ENCODE measurements at regions not wholly inside any gene's neighbourhood (a gene's known extent, or its start where the extent isn't known, plus 50 kb on each side); places are given as distances from the start of the nearest gene placed in this dataset.
A peak's percentile ranks its signal among the peaks of the same experiment; 100 is the strongest.
"Not testable (repeated sequence)": the region's sequence is repeated elsewhere in the genome, so short reads cannot be mapped to it uniquely, and the experiment has no call there.

DNA sequence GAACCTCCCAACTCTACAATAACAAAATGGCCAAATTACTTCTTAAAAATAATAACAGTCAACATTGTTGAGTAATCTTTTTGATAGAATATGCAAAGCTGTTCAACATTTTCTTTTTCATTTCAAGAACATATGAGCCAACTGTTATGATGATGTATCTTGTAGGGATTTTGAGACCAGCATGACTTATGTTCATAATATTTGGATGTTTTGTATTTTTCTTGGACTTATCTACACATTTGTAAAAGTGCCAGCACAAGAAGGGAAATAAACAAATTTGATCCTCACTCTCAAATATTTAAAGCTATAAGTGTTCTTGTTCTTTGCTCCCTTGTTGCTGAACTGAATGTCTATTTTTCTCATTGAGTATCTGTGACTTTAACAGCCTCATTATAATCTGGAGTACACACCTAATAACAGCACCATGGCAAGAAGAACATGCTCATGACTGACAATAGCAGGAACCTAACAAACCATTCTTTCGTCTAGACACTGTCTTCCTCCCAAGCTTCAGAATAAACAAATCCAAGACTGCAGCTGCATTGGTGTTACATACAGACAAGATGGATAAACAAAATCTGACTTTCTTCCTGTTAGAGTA, 1049.7 kb downstream of the FAT4 start:
- no peak for FAIRE-seq

DNA sequence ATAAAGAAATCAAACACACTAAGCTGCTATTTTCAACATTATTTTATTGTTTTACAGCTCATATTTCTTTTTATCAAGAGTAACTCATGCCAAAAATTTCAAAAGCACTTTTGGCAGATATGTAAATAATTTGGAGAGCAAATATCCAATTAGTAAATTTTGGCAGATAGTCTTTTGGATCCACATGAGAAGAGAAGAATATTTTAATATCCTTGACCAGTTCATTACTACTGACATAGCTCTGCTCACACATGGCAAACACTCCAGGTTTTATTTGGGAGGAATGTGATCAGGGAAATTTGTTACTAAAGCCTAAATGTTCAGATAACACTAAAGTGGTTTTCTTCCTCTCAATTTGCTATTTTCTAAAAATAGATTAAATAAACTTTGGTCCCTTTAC, 1054.3 kb downstream of the FAT4 start:
- peak; percentile 55 for FAIRE-seq

DNA sequence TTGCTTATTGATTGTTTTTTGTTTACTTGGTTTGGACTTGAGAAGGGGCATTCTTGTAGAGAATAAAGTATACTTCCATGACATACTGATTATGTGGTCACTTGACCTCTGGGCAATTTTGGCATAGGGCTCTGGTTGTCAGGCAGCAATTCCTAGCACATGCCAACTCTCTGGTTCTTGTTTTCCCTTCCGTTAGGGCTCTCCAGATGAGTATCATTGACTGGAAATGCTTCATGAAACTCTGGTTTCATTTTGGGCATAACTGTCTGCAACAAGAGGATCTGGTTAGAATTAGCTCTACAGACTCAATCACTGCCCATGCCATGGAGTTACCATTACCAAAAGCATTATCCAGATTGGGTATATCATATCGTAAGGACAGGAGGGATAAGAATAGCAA, 1057.9 kb downstream of the FAT4 start:
- no peak for FAIRE-seq

DNA sequence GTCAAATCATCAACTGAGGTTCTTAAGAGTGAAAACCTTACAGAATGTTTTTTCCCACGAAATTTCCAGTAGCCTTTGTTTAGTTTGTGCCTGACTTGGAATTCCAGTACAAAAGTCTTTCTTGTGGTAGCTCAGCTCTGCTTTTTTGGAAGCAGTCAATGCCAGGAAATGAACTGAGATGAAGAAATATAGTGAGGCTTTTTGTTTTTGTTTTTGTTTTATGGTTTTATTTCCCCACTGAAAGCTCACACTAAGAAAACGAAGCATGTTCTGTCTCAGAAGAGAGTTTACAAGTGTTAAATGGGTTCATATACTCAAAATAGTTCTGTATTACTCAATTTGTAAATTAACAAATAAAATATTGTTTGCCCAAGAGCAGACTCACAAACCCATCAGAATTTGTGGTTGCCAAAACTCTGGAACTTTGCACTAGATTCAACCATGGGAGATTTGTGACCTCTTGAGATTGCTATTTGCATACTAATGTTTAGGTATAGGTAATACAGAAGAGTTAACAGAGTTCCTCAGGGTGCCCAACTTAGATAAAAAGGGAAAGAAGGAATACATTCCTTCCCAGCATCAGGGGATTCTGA, 1060.8 kb downstream of the FAT4 start:
- FAIRE-seq, result peak; percentile 73

DNA sequence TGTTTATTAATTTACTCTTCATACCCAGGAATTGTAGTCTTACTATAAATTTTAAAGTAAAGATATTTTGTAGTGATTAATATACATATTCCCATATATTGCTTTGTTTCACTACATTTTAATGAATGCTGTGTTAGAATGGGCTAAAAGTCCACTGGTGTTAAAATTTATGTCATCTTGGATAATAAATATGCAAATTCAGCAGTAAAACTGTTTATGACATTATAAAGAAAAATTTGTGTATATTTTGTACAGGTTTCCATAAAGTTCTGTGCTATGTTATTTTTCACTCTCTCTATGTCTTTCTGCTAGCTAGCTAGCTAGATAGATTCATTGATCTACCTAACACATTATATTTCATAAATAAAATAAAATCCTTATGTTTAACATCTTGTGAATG, 1071.2 kb downstream of the FAT4 start:
- no peak for FAIRE-seq

DNA sequence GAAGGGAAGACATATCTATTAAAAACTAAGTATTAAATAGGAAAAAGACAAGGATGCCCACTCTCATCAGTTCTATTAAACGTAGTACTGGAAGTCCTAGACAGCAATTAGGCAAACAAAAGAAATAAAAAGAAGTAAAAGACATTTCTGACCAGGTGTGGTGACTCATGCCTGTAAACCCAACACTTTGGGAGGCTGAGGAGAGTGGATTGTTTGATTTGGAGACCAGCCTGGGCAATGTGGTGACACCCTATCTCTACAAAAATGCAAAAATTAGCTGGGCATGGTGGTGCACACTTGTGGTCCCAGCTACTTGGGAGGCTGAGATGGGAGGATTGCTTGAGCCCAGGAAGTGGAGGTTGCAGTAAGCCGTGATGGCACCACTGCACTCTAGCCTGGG, 1071.8 kb downstream of the FAT4 start:
- FAIRE-seq, result no peak

DNA sequence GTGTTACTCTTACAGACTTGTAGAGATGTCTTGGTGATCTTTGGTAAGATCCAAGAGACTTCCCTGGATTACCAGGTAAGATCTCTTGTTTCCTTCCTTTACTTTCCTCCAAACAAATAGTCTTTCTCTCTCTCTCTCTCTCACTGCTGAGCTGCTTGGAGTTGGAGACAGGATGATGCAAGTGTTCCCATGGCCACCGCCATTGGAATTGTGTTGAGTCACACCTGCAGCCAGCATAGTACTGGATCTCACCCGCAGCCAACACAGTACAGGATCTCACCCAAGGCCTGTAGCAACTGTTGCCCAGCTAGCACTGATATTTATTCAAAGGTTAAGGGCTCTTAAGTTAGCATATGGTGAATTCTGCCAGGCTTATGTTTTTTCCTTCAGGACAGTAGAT, 1080.9 kb downstream of the FAT4 start:
- FAIRE-seq, result no peak

DNA sequence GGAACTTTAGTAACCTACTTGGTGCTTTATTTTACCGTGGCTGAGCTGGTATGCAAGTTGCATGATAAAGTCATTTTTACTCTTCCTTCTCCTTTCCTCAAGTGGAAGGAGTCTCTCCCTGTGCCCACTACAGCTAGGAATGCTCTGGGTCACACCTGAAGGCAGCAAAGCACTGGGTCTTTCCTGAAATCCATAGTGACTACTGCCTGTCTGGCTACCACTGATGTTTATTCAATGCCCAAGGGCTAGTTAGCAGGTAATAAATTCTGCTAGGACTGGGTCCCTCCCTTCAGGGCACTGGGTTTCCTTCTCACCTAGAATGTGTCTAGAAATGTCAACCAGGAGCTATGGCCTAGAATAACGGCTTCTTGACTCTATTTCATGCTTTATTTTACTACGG, 1081.4 kb downstream of the FAT4 start:
- no peak for FAIRE-seq

DNA sequence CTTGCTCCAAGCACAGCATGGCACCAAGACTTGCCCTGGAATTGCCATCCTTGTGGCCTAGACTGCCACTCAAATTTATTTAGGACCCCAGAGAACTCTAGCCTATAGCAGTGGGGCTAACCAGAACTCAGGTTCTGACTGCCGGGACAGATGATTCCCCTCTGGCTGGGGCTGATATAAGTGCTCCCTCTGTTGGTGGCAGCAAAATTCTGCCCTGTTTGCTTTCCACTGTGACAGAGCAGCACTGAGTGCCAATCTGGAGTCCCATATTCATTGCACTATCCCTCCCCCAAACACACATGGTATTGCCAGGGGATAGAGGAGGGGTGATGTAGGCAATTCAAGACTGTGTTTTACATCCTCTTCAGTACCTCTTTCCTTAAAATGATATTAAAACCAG, 1081.9 kb downstream of the FAT4 start:
- FAIRE-seq, result no peak

DNA sequence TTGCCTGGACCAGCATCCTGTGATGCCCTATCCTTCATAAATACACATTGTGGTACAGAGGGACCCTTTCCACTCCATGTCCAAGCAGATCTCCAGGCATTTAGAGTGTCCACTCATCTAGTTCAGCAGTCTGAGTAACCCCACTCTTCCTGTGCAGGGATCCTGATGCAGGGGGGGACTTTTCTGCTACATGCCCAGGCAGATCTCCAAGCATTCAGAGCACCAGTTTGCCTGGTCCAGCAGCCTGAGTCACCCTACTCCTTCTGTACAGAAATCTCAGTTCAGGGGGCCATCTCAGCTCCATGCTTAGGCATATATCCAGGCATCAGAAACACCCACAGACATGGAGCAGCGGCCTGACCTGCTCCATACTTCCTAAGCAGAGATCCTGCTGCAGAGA, 1089.8 kb downstream of the FAT4 start:
- FAIRE-seq, result no peak

DNA sequence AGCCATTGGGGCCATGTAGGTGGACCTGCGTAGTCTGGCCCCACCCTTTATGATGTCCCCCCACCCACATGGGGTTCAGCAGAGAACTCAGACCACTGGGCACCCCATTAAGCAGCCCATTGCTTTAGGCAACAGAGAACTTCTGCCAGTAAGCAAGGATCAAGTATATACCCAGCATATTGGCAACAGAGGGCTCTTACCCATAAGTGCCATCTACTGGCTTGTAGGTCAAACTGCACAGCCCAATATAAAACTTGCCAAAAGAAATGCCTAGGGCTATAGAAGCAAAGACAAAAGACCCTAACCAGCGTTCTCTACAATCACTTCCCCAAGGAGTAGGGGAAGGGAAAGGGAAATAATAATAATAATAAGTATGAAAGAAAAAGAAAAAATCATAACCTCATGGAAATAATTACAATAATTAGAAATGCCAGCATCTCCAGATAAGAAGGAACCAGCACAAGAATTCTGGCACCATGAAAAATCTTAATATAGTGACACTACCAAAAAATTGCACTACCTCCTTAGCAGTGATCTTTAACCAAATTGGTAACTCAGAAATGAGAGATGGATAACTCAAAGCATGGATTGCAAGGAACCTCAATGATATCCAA, 1090.7 kb downstream of the FAT4 start:
- FAIRE-seq, result no peak

DNA sequence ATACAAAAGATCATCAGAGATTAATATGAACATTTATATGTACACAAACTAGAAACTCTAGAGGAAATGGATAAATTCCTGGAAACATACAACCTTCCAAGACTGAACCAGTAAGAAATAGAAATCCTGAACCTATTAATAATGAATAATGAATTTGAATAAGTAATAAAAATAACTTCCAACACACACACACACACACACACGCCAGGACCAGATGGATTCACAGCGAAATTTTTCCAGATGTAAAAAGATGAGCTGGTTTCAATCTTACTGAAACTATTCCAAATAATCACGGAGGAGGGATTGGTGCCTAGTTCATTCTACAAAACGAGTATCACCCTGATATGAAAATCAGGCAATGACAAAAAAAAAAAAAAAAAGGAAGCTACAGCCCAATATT, 1095.0 kb downstream of the FAT4 start:
- FAIRE-seq, result no peak

DNA sequence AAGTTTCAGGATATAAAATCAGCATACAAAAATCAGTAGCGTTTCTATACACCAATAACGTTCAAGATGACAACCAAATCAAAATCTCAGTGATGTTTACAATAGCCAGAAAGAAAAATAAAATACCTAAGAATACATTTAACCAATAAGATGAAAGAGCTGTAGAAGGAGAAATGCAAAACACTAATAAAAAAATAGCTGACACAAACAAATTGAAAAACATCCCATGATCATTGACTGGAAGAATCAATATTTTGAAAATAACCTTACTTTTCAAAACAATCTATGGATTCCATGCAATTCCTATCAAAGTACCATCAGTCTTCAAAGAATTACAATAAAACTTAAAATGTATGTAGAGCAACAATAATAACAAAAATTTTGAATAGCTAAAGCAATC, 1096.3 kb downstream of the FAT4 start:
- no peak for FAIRE-seq

DNA sequence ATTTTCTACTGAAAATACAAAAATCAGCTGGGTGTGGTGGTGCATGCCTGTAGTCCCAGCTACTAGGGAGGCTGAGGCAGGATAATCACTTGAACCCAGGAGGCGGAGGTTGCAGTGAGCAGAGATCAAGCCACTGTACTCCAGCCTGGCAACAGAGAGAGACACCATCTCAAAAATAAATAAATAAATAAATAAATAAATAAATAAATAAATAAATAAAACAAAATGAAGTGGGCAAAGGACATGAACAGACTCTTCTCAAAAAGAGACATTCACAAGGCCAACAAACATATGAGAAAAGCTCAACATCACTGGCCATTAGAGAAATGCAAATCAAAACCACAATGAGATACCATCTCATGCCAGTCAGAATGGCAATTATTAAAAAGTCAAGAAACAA, 1097.6 kb downstream of the FAT4 start:
- not testable (repeated sequence) for FAIRE-seq

DNA sequence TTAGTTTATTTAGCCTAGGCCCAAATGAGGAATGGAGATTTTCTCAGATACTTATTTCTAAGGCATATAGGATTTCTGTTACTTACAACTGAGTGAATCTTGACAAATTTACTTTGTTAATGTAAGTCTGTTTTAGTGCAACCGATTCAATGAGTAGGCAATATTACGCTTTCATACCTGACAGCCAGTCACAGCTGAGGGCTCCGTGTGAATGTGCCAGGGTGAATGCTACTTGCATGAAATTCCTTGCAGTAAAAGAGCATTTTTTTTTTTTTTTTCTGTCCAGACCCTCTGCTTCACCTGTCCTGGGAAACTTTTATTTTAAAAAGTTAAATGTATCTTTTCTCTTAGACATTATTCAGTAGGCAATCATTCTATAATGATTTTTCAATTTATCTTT, 1100.0 kb downstream of the FAT4 start:
- no peak for FAIRE-seq

DNA sequence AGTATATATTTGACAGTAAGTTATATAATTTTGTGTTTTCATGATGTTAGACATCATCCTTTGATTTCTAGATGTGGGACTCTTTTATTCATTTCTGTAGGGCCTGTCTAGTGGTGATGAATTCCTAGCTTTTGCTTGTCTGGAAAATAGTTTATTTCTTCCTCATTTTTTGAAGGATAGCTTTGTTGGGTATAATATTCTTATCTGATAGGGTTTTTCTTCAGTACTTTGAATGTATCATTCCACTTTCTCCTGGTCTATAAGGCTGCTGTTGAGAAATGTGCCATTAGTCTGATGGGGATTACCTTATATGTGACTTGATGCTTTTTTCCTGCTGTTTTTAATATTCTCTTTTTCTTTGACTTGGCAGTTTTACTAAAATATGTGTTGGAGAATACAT, 1104.5 kb downstream of the FAT4 start:
- FAIRE-seq, result no peak

DNA sequence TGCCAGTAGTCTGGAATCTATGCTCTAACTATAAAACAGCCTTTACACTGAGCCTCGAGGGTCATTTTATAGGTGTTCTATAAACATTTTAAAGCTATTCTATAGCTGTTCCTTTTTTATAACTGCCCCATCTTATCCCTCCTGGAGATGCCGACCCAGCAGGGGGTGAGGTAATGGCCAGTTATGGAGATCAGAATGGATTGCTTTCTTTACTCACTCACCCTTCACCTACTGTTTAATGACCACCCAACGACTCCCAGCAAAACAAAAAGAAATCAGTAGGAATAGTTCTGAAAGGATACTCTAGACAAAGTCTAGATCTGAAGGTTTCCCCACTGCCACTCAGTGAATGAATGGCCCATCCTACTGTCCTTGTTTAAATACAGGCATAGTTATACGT, 1113.1 kb downstream of the FAT4 start:
- no peak for FAIRE-seq

DNA sequence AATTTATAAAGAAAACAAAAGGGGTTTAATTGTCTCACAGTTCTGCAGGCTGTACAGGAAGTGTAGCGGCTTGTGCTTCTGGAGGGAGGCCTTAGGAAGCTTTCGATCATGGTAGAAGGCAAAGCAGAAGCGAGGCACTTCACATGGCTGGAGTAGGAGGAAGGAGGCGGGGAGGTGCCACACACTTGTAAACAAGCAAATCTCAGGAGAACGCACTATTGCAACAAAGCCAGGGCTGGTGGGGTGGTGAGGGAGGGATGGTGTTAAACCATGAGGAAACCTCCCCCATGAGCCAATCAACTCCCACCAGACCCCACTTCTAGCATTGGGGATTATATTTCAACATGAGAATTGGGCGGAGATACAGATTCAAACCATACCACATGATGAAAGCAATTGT, 1116.3 kb downstream of the FAT4 start:
- FAIRE-seq, result no peak

DNA sequence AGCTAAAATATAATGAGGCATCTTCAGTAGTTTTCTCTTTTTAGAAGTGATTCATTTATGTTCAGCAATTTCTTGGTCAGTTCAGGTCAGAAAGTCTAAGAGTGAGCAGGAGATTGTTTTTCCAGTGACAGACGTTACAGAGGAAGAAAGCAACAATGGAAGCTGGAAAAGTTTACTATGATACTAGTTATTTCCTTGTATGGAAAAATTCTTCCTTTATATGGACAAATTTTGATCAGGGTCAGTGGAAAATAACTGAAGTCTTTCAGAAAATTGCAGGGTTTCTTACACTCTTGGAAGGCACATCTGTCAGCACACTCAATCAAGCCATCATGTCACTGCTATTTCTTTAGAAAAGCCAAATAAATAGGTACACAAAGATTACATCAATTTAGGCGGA, 1120.7 kb downstream of the FAT4 start:
- no peak for FAIRE-seq

DNA sequence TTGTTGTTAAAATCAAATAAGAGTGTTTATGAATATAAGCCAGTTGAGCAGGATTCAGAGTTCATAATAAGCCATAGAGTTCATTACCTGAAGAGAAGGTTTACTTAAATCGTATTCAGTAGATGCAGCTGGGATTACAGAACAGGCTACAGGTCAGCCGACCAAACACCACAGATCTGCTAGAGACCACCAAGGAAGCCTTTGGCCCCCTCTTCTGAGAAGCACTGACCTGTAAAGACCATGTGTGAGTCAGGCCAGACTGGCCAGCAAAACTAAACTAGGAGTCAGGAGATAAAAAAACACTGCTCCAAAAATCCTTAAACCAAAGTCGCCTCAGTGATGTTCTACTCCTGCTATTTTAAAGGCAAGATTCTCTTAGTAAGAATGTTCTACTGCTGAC, 1125.5 kb downstream of the FAT4 start:
- FAIRE-seq, result no peak

DNA sequence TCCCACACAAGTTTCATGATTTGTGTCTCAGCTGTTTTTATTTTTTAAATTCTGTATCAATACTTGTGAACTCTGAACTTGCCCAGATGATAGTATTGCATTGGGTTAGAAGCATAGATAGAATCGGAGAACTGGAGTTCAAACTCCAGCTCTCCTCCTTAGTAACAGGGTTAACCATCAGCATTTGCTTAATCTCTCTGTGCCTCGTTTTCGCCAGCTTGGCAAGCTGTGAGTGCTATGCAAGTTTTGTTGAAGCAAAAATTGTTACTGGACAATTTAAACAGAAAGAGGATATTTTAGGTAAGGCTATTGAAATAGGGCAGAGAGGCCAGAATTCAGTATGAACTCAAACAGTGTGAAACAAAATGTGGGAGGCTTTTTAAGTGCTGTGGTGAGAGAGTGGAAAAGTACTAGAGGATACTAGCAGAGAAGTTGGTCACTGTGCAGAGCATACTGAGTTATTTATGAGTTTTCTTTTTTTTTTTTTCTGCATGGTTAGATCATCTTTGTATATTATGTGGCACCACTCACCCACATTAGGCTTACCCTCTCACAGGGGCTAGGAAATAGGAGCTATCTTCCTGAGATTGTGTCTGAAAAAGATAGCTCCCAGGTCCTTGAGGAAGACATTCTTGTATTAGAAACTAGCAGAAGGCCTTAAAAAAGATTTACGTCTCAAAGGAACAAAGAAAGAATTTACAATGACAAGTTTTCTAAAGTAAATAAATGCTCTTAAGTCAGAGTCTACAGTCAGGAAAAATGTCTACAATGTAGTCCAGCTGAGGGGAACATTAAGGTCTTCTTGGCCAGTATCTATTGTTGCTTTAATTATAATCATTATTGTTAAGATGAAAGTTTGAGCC, 1126.6 kb downstream of the FAT4 start:
- peak; percentile 90 for FAIRE-seq

DNA sequence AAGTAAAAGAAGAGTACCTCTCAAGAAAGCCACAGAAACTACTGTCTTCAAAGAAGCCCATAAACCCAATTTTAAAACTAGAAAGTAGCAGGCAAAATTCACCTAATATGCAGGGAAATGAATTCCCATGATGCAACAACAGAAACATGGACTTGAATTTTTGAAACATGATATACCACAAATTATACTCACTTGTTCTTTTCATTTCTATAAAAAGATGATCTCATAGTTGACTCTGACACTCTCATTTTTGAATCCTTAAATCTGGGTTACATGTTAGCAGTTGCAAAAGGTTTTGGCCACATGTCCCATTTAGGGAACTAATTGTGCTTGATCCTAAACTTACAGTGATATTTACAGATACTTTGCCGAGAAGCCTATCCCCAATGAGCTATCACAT, 1130.8 kb downstream of the FAT4 start:
- FAIRE-seq, result no peak

DNA sequence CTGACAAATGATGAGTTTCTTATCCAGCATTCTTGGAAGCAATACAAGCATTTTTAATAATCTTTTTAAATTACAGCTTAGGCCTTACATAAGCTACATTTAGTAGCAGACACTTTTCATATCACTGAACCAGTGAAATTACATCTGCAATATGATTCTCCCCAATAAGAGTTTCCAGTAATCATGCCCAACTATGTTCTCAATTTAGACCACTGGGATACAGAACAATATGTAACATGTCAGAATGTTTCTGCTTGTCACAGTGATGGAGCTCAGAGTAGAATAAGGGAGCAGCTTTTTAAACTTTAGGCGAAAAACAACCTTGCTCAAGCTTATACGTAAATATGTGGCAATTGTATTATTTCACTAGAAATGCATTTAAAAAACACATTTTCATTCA, 1132.2 kb downstream of the FAT4 start:
- FAIRE-seq, result no peak

Data from endometrium (tissue), 2 donors.